HUES6 (cell line): ENCODE measurements at regions not wholly inside any gene's neighbourhood (a gene's known extent, or its start where the extent isn't known, plus 50 kb on each side); places are given as distances from the start of the nearest gene placed in this dataset.
"Not testable (repeated sequence)": the region's sequence is repeated elsewhere in the genome, so short reads cannot be mapped to it uniquely, and the experiment has no call there.

Experiments
- H3K27ac ChIP-seq: 2 replicates; pipeline ENCODE4 v1.7.0; 2013; ENCODE audit warnings: low read depth, mild to moderate bottlenecking, low read length, inconsistent platforms
- H3K27me3 ChIP-seq: 2 replicates; pipeline ENCODE4 v1.6.1; 2013; ENCODE audit warnings: low read length; ENCODE audit not compliant: control insufficient read depth, insufficient read depth
- H3K36me3 ChIP-seq: 2 replicates; pipeline ENCODE4 v1.6.1; 2013; ENCODE audit warnings: low read length; ENCODE audit not compliant: control insufficient read depth, insufficient read depth
- H3K4me1 ChIP-seq: 2 replicates; pipeline ENCODE4 v1.6.1; 2013; ENCODE audit warnings: low read length; ENCODE audit not compliant: control insufficient read depth, insufficient read depth
- H3K4me3 ChIP-seq: 2 replicates; pipeline ENCODE4 v1.5.1; 2013; ENCODE audit warnings: low read depth, low read length
- H3K9ac ChIP-seq: one replicate; pipeline ENCODE4 v1.6.1; 2013; ENCODE audit warnings: mild to moderate bottlenecking, low read length
- H3K9me3 ChIP-seq: 2 replicates; pipeline ENCODE4 v1.6.1; 2013; ENCODE audit warnings: low read depth, low read length; ENCODE audit not compliant: control insufficient read depth, insufficient read depth

DNA sequence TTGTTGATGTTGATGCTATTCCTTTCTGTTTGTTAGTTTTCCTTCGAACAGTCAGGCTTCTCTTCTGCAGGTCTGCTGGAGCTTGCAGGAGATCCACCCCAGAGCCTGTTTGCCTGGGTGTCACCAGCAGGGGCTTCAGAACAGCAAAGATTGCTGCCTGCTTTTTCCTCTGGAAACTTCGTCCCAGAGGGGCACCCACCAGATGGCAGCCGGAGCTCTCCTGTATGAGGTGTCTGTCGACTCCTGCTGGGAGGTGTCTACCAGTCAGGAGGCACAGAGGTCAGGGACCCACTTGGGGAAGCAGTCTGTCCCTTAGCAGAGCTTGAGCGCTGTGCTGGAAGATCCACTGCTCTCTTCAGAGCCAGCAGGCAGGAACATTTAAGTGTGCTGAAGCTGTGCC lies 303.2 kb downstream of the ZIC1 start:
- H3K4me1 ChIP-seq = no peaks in the 10 kb centered on the region
- H3K4me3 ChIP-seq = no peak overlapping the region
- no peak overlapping the region for H3K27ac ChIP-seq
- H3K9ac ChIP-seq = no peak overlapping the region
- H3K9me3 ChIP-seq = no peaks in the 10 kb centered on the region
- H3K36me3 ChIP-seq = no peaks in the 10 kb centered on the region
- H3K27me3 ChIP-seq = no peaks in the 10 kb centered on the region

DNA sequence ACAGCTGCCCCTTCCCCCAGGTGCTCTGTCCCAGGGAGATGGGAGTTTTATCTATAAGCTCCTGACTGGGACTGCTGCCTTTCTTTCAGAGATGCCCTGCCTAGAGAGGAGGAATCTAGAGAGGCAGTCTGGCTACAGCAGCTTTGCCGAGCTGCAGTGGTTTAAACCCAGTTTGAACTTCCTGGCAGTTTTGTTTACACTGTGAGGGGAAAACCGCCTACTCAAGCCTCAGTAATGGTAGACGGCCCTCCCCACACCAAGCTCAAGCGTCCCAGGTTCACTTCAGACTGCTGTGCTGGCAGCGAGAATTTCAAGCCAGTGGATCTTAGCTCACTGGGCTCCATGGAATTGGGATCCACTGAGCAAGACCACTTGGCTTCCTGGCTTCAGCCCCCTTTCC lies 303.6 kb downstream of the ZIC1 start:
- H3K27me3 ChIP-seq, H3K4me1 ChIP-seq, H3K4me3 ChIP-seq, H3K36me3 ChIP-seq, H3K9me3 ChIP-seq, H3K9ac ChIP-seq, H3K27ac ChIP-seq: not testable (repeated sequence)

DNA sequence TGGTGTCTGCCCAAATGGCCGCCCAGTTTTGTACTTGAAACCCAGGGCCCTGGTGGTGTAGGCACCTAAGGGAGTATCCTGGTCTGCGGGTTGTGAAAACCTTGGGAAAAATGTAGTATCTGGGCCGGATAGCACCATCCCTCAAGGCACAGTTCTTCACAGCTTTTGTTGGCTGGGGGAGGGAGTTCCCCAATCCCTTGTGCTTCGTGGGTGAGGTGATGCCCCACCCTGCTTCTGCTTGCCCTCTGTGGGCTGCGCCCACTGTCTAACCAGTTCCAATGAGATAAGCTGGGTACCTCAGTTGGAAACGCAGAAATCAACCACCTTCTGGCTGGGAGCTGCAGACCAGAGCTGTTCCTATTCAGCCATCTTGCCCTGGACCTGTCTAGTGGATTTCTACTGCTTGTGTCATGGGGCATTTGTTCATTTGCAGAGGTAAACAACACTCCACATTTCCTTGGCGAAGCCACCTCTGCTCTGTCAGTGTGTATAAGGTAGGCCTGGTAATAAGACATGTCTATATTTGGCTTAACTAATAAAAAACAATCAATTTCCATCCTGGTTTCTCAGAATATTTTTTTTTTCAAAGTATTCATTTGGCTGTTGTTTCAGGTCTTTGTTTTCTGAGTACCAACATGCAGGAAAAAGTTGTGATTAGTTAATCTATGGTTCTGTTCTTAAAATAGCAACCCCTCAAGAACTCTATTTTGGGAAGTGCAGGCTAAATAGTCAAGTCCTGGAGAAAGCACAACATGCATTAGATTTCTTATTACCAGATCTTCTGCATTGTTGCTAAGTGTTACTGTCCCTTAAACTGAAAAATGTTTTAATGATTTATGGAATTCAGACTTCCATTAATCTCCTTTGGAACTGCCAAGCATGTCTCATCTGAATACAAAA lies 304.3 kb downstream of the ZIC1 start:
- Histone ChIP-seq H3K4me3 (no peak overlapping the region), H3K9ac (no peak overlapping the region), H3K9me3 (no peaks in the 10 kb centered on the region), H3K36me3 (no peaks in the 10 kb centered on the region), H3K27ac (no peak overlapping the region), H3K27me3 (no peaks in the 10 kb centered on the region), H3K4me1 (no peaks in the 10 kb centered on the region)

DNA sequence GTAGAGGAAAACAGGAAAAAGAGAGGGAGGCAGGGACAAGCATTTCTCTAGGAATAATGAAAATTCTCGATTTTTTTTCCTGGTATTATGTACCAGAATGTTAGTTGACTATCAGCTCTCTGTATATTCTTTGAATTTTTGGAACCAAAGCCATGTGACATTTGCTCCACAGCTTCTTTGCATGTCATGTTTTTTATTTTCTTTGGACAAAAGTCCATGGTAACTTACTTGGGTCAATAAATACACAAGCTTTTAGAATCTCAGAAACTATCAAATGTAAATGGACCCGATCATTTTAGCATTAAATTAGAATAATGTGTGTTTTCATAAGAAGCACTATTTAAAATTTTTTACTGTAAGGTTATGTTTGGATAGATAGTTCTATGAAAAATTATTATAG lies 320.5 kb downstream of the ZIC1 start:
- Histone ChIP-seq H3K9me3 (no peaks in the 10 kb centered on the region), H3K36me3 (no peaks in the 10 kb centered on the region), H3K4me1 (peaks cover 24% of the 10 kb centered on the region), H3K27ac (no peak overlapping the region), H3K27me3 (no peaks in the 10 kb centered on the region), H3K9ac (no peak overlapping the region), H3K4me3 (no peak overlapping the region)

DNA sequence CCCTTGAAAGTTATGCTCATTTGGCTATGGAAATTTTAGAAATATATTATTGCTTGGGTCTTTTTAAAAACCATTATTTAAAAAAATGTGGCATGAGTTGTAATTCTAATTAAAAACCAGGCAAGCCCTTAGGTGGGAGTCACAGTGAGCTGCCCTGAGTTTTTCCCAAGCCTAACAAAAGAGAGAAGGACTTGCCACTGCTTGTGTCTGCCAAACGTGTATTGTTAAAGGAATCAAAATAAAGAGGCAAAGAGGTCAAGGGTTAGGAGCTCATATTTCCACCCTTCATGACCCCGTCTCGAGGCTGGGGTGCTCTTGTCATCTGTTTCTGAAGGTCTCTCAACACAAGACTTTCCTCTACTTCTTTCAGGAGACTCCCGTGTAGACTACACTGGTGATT lies 321.1 kb downstream of the ZIC1 start:
- Histone ChIP-seq H3K9me3 (no peaks in the 10 kb centered on the region), H3K4me3 (no peak overlapping the region), H3K4me1 (peaks cover 25% of the 10 kb centered on the region)

DNA sequence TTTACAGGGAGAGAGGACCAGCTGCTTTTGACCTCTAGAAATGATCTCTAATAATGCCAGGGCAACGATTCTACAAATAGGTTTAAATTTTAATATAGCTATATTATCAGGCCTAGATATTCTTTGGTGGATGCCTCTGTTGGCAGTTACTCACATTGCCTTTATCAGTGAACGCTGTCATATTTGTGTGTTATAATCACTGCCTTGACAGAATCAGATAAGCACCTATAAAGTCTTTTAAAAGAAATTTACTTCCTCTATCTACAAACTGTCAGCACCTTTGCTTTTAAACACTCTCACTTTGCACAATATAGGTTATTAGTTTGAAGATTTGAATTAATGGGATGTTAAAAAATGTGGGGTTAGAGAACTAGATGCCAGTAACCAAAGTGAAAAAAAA lies 324.1 kb downstream of the ZIC1 start:
- H3K27ac ChIP-seq = no peak overlapping the region
- H3K9ac ChIP-seq = no peak overlapping the region
- no peaks in the 10 kb centered on the region for H3K36me3 ChIP-seq
- H3K4me1 ChIP-seq = peaks cover 31% of the 10 kb centered on the region
- no peak overlapping the region for H3K4me3 ChIP-seq
- no peaks in the 10 kb centered on the region for H3K9me3 ChIP-seq
- no peaks in the 10 kb centered on the region for H3K27me3 ChIP-seq

More for the DNA sequence above, 321.1 kb downstream of the ZIC1 start:
- Histone ChIP-seq H3K27me3 (no peaks in the 10 kb centered on the region), H3K27ac (no peak overlapping the region), H3K36me3 (no peaks in the 10 kb centered on the region), H3K9ac (no peak overlapping the region)

DNA sequence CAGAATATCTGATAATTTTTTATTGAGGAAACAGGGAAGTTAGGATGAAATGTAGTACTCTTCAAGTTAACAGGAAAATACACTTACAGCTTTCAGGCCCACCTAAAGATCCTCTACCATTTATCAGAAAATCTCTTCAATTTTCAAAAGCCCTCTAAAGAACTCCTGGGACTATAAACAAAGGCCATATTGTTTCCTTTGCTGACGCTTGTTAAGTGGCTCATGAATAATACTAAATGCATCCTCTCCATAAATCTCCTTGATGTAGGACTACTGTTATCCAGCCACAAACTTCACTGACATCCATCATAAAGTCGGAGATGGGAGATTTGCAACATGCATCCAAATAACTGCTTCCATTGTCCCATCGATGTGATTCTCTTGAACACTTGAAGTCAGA lies 326.5 kb downstream of the ZIC1 start:
- Histone ChIP-seq H3K9ac (no peak overlapping the region), H3K9me3 (no peaks in the 10 kb centered on the region), H3K4me1 (peaks cover 25% of the 10 kb centered on the region), H3K36me3 (no peaks in the 10 kb centered on the region), H3K27ac (no peak overlapping the region), H3K27me3 (no peaks in the 10 kb centered on the region), H3K4me3 (no peak overlapping the region)

DNA sequence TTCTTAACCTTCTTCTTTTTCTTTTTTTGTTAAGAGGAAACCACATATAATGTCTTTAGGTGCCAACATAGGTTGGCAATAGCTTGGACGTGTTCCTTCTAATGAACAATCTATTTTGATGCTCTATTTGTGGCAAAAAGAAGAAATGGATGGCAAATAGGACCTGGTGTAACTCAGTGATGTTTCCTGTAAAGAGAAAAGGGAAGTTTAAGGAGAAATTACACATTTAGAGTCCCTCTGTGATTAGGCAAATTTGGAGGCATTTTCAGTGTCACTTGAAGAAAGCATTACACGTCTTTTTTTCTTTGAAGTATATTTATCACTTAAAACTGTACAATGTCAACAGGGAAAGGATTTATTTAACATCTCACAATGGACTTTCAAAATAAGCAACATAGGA lies 327.1 kb downstream of the ZIC1 start:
- Histone ChIP-seq H3K27ac (no peak overlapping the region), H3K4me1 (peaks cover 25% of the 10 kb centered on the region), H3K9ac (no peak overlapping the region), H3K36me3 (no peaks in the 10 kb centered on the region), H3K4me3 (no peak overlapping the region), H3K27me3 (no peaks in the 10 kb centered on the region), H3K9me3 (no peaks in the 10 kb centered on the region)

DNA sequence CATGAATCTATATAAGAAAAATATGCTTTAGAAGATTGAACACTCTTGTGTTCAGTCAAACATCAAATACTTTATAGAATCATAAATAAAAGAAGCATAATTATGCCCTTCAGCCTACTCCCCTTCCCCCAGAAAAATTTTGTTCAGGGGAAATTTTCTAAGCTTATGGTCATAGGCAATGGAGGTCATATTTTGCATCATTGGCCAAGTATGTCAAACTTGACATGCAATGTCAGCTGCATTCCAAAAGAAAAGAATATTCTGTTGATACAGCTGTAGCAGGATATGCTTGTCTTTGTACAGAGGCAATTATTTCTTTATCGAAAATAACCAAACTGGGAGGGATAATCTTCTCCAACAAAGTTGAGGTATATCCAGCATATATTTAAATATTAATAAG lies 328.2 kb downstream of the ZIC1 start:
- H3K9me3 ChIP-seq = no peaks in the 10 kb centered on the region
- H3K4me3 ChIP-seq = no peak overlapping the region
- H3K4me1 ChIP-seq = peaks cover 18% of the 10 kb centered on the region
- no peaks in the 10 kb centered on the region for H3K27me3 ChIP-seq
- H3K9ac ChIP-seq = no peak overlapping the region
- H3K36me3 ChIP-seq = no peaks in the 10 kb centered on the region
- no peak overlapping the region for H3K27ac ChIP-seq

DNA sequence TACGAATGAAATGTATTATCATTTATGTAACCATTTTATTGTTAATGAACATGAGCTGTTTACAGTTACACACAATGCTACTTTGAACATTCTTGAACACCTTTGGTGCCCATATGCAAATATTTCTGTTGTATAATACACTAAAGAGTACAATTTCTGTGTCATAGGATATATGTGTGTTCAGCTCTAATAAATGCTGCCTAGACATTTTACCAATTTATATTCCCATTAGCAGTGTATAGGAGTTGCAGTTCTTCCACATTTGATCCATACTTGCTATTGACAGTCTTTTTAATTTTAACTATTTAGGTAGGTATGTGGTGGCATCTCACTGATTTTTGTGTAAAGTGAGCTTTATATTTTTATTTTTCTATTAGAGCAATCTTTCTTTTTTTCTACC lies 331.8 kb downstream of the ZIC1 start:
- Histone ChIP-seq H3K9me3 (no peaks in the 10 kb centered on the region), H3K36me3 (no peaks in the 10 kb centered on the region), H3K4me3 (no peak overlapping the region), H3K27me3 (no peaks in the 10 kb centered on the region), H3K27ac (no peak overlapping the region), H3K4me1 (no peaks in the 10 kb centered on the region), H3K9ac (no peak overlapping the region)

DNA sequence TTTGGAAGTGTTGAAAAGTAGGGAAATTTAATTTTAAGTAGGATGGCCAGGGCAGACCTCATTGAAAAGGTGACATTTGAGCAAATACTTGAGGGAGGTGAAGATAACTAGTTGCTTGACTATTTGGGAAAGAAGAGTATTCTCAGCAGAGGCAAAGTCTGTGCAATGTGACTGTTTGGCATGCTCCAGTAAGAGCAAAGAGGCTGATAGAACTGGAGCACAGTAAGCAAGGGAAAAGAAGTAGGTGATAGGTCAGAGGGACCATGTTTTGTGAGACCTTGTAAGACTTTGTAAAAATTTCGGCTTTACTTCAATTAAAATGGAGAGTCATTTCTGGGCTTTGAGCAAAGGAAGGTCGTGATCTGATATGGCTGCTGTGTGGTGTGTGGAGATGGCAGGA lies 335.8 kb downstream of the ZIC1 start:
- H3K9ac ChIP-seq = no peak overlapping the region
- H3K9me3 ChIP-seq = no peaks in the 10 kb centered on the region
- H3K4me3 ChIP-seq = no peak overlapping the region
- H3K36me3 ChIP-seq = no peaks in the 10 kb centered on the region
- no peaks in the 10 kb centered on the region for H3K27me3 ChIP-seq
- no peak overlapping the region for H3K27ac ChIP-seq
- H3K4me1 ChIP-seq = no peaks in the 10 kb centered on the region
